ENCODE measurements at regions not wholly inside any gene's neighbourhood (a gene's known extent, or its start where the extent isn't known, plus 50 kb on each side); places are given as distances from the start of the nearest gene placed in this dataset.

GRCh38 chr13:103156346-103156998 is 90.3 kb upstream of the SLC10A2 start:
- H3K4me3 ChIP-seq: no peak overlapping the region
- no peak overlapping the region for H3K27ac ChIP-seq
- TF ChIP-seq CTCF (IDR thresholded peaks at IDR 0.05): no peak
- H3K36me3 ChIP-seq: no peaks in the 10 kb centered on the region
- intact Hi-C loops (cut with DNase I; ENCODE audit: low total_unique reads): no loop called here
- H3K9me3 ChIP-seq: no peaks in the 10 kb centered on the region
- H3K4me1 ChIP-seq: no peaks in the 10 kb centered on the region
- no peak for DNase-seq
- H3K27me3 ChIP-seq: no peaks in the 10 kb centered on the region

- DNase-seq: no peak
- no peaks in the 10 kb centered on the region for H3K36me3 ChIP-seq
- H3K27ac ChIP-seq: no peak overlapping the region
- no peaks in the 10 kb centered on the region for H3K4me1 ChIP-seq
- TF ChIP-seq CTCF (IDR thresholded peaks at IDR 0.05): no peak
- no peaks in the 10 kb centered on the region for H3K9me3 ChIP-seq
- intact Hi-C loops (cut with DNase I; ENCODE audit: low total_unique reads): no loop called here
- no peak overlapping the region for H3K4me3 ChIP-seq
- H3K27me3 ChIP-seq: no peaks in the 10 kb centered on the region
Observed at GRCh38 chr13:103153466-103153865, 87.2 kb upstream of the SLC10A2 start.

- no peaks in the 10 kb centered on the region for H3K9me3 ChIP-seq
- H3K27ac ChIP-seq: no peak overlapping the region
- DNase-seq: no peak
- H3K27me3 ChIP-seq: no peaks in the 10 kb centered on the region
- no peaks in the 10 kb centered on the region for H3K4me1 ChIP-seq
- no peak overlapping the region for H3K4me3 ChIP-seq
- H3K36me3 ChIP-seq: no peaks in the 10 kb centered on the region
- intact Hi-C loops (cut with DNase I; ENCODE audit: low total_unique reads): no loop called here
- no peak for TF ChIP-seq CTCF (IDR thresholded peaks at IDR 0.05)
Observed at GRCh38 chr13:103147961-103148360, 81.7 kb upstream of the SLC10A2 start.

- DNase-seq: no peak
- no peak for TF ChIP-seq CTCF (IDR thresholded peaks at IDR 0.05)
- H3K4me1 ChIP-seq: no peaks in the 10 kb centered on the region
- H3K27me3 ChIP-seq: no peaks in the 10 kb centered on the region
- H3K36me3 ChIP-seq: no peaks in the 10 kb centered on the region
- H3K27ac ChIP-seq: no peak overlapping the region
- H3K4me3 ChIP-seq: no peak overlapping the region
- H3K9me3 ChIP-seq: no peaks in the 10 kb centered on the region
- intact Hi-C loops (cut with DNase I; ENCODE audit: low total_unique reads): no loop called here
Observed at GRCh38 chr13:103145442-103145841, 79.2 kb upstream of the SLC10A2 start.

- TF ChIP-seq CTCF (IDR thresholded peaks at IDR 0.05): no peak
- no peaks in the 10 kb centered on the region for H3K27me3 ChIP-seq
- H3K27ac ChIP-seq: no peak overlapping the region
- no peaks in the 10 kb centered on the region for H3K9me3 ChIP-seq
- H3K36me3 ChIP-seq: no peaks in the 10 kb centered on the region
- H3K4me3 ChIP-seq: no peak overlapping the region
- H3K4me1 ChIP-seq: no peaks in the 10 kb centered on the region
- intact Hi-C loops (cut with DNase I; ENCODE audit: low total_unique reads): no loop called here
- no peak for DNase-seq
Observed at GRCh38 chr13:103143432-103143831, 77.2 kb upstream of the SLC10A2 start.

- no peaks in the 10 kb centered on the region for H3K9me3 ChIP-seq
- intact Hi-C loops (cut with DNase I; ENCODE audit: low total_unique reads): no loop called here
- no peak overlapping the region for H3K27ac ChIP-seq
Observed at GRCh38 chr13:103142151-103142550, 75.9 kb upstream of the SLC10A2 start.

More at GRCh38 chr13:103142151-103142550, 75.9 kb upstream of the SLC10A2 start:
- no peaks in the 10 kb centered on the region for H3K27me3 ChIP-seq
- H3K4me3 ChIP-seq: no peak overlapping the region
- no peaks in the 10 kb centered on the region for H3K36me3 ChIP-seq
- TF ChIP-seq CTCF (IDR thresholded peaks at IDR 0.05): no peak
- no peak for DNase-seq
- no peaks in the 10 kb centered on the region for H3K4me1 ChIP-seq
